ENCODE measurements at regions not wholly inside any gene's neighbourhood (a gene's known extent, or its start where the extent isn't known, plus 50 kb on each side); places are given as distances from the start of the nearest gene placed in this dataset.
"Not testable (repeated sequence)": the region's sequence is repeated elsewhere in the genome, so short reads cannot be mapped to it uniquely, and the experiment has no call there.

- ATAC-seq (ENCODE audit: poor library complexity) = no peak
- intact Hi-C loops (cut with DNase I) = no loop called here
Observed at GRCh38 chr20:60091861-60092260, 133.6 kb downstream of the CDH26 start.

GRCh38 chr20:60092729-60093128, 134.5 kb downstream of the CDH26 start:
- no peak for DNase-seq

More at GRCh38 chr20:60091861-60092260, 133.6 kb downstream of the CDH26 start:
- DNase-seq = no peak

GRCh38 chr20:60095456-60095855, 137.2 kb downstream of the CDH26 start:
- DNase-seq (no peak), ATAC-seq (ENCODE audit: poor library complexity) (peak; percentile 58)
- intact Hi-C loops (cut with DNase I) = no loop called here

More at GRCh38 chr20:60092729-60093128, 134.5 kb downstream of the CDH26 start:
- intact Hi-C loops (cut with DNase I) = no loop called here
- no peak for ATAC-seq (ENCODE audit: poor library complexity)

- intact Hi-C loops (cut with DNase I) = no loop called here
- no peak for ATAC-seq (ENCODE audit: poor library complexity)
- DNase-seq = no peak
Observed at GRCh38 chr20:60096166-60096565, 137.9 kb downstream of the CDH26 start.

GRCh38 chr20:60097285-60097684, 139.1 kb downstream of the CDH26 start:
- intact Hi-C loops (cut with DNase I) = no loop called here
- DNase-seq = no peak
- ATAC-seq (ENCODE audit: poor library complexity) = no peak

- intact Hi-C loops (cut with DNase I) = no loop called here
- ATAC-seq (ENCODE audit: poor library complexity) = no peak
Observed at GRCh38 chr20:60100780-60101179, 142.6 kb downstream of the CDH26 start.

GRCh38 chr20:60101201-60101890, 143.1 kb downstream of the CDH26 start:
- ATAC-seq (ENCODE audit: poor library complexity) (no peak), DNase-seq (no peak)
- intact Hi-C loops (cut with DNase I) = no loop called here

More at GRCh38 chr20:60100780-60101179, 142.6 kb downstream of the CDH26 start:
- no peak for DNase-seq

GRCh38 chr20:60101891-60102281, 143.7 kb downstream of the CDH26 start:
- intact Hi-C loops (cut with DNase I) = no loop called here
- no peak for ATAC-seq (ENCODE audit: poor library complexity)
- DNase-seq = no peak

GRCh38 chr20:60102665-60103210, 144.5 kb downstream of the CDH26 start:
- DNase-seq (no peak), ATAC-seq (ENCODE audit: poor library complexity) (no peak)
- intact Hi-C loops (cut with DNase I) = no loop called here

GRCh38 chr20:60104993-60105803, 147.0 kb downstream of the CDH26 start:
- intact Hi-C loops (cut with DNase I) = no loop called here
- ATAC-seq (ENCODE audit: poor library complexity) (no peak), DNase-seq (no peak)

- ATAC-seq (ENCODE audit: poor library complexity); intact Hi-C loops (cut with DNase I); DNase-seq: not testable (repeated sequence)
Observed at GRCh38 chr20:60106186-60106585, 148.0 kb downstream of the CDH26 start.

- DNase-seq = no peak
- ATAC-seq (ENCODE audit: poor library complexity) = no peak
- intact Hi-C loops (cut with DNase I) = no loop called here
Observed at GRCh38 chr20:60107621-60108390, 149.6 kb downstream of the CDH26 start.

- no peak for DNase-seq
- intact Hi-C loops (cut with DNase I) = no loop called here
- ATAC-seq (ENCODE audit: poor library complexity) = no peak
Observed at GRCh38 chr20:60108397-60108796, 150.2 kb downstream of the CDH26 start.

- ATAC-seq (ENCODE audit: poor library complexity) = peak; percentile 33
- DNase-seq = no peak
- intact Hi-C loops (cut with DNase I) = no loop called here
Observed at GRCh38 chr20:60113024-60113724, 155.0 kb downstream of the CDH26 start.

GRCh38 chr20:60113771-60114170, 155.5 kb downstream of the CDH26 start:
- peak; percentile 23 for ATAC-seq (ENCODE audit: poor library complexity)
- intact Hi-C loops (cut with DNase I) = no loop called here
- no peak for DNase-seq

GRCh38 chr20:60115451-60115850, 157.2 kb downstream of the CDH26 start:
- peak; percentile 60 for ATAC-seq (ENCODE audit: poor library complexity)
- DNase-seq = no peak
- intact Hi-C loops (cut with DNase I) = no loop called here

- intact Hi-C loops (cut with DNase I) = no loop called here
- DNase-seq (peak; percentile 46), ATAC-seq (ENCODE audit: poor library complexity) (no peak)
Observed at GRCh38 chr20:60116128-60116909, 158.1 kb downstream of the CDH26 start.

GRCh38 chr20:60117065-60117464, 158.8 kb downstream of the CDH26 start:
- ATAC-seq (ENCODE audit: poor library complexity) (peak; percentile 63), DNase-seq (no peak)
- intact Hi-C loops (cut with DNase I) = no loop called here

Data from Right ventricle myocardium superior (tissue), 1 donor.